HG03378 (cell line): ENCODE measurements at regions not wholly inside any gene's neighbourhood (a gene's known extent, or its start where the extent isn't known, plus 50 kb on each side); places are given as distances from the start of the nearest gene placed in this dataset.

Experiments
- ATAC-seq: cut with Tn5 transposase; IDR thresholded peaks from one replicate; pipeline ENCODE4 v1.9.1; 2021; ENCODE audit warnings: mild to moderate bottlenecking, moderate library complexity; ENCODE audit not compliant: unreplicated experiment

DNA sequence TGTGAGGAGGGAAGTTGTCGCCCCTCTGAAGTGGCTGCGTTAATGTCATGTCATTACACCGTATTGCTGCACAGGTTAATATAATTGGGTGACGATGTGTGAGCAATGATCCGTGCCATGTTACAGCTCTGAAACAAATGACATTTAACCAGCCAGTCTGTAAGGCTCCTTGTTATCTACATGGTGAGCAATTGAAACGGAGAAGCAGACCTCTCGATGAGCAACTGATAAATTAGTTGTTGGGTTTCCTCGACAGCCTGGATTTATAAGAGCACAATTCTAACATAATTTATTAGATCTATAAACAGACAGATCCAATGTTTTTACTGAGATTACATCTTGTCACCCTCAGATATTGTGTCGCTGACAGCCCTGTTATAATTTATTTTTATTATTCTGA, 49.9 kb upstream of the MAFB start:
- no peak for ATAC-seq

DNA sequence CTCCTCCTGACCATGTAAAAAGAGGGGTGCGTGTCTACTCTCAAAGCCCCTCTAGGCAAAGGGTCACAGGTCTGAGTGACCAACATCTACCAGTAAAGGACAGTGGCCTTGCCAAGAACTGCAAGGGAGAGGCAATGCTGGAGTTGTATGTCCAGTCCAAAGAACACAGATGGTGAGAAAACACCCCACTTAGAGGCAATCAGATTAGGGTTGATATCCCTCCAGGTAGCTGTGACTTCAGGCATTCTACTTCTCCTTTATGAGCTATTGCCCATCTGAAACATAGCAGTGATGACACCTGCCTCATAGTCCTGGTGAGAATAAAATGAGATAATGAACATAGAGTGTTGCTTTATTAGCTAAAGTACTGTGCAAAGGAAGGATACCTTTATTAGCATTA, 50.8 kb upstream of the MAFB start:
- ATAC-seq = no peak

DNA sequence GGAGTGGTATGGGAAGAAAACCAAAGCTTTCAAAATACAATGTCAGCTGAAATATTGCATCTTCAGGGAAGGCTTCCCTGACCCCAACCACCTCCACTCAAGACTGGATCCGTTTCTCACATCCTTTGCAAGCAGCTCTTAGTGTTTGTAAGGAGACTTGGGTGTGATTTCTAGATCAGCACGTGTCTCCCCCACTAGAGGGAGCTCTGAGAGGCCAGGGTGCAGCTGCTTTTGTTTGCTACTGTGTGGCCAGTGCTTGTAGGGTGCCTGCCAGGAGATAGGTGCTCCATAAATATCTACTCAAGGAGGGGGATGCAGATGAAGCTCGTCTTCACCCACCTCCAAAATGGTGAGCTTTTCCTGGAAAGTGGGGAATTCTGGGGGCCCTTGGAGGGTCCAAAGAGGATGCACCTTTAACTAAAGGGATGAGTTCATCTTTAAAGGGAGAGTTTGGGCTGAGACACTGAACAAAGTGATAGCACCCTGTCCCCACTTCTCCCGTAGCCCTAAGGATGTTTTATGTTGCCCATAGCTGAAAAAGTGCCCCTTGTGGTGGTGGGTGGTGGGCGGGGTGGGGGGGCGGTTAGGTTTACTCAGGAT, 52.6 kb upstream of the MAFB start:
- ATAC-seq = no peak

DNA sequence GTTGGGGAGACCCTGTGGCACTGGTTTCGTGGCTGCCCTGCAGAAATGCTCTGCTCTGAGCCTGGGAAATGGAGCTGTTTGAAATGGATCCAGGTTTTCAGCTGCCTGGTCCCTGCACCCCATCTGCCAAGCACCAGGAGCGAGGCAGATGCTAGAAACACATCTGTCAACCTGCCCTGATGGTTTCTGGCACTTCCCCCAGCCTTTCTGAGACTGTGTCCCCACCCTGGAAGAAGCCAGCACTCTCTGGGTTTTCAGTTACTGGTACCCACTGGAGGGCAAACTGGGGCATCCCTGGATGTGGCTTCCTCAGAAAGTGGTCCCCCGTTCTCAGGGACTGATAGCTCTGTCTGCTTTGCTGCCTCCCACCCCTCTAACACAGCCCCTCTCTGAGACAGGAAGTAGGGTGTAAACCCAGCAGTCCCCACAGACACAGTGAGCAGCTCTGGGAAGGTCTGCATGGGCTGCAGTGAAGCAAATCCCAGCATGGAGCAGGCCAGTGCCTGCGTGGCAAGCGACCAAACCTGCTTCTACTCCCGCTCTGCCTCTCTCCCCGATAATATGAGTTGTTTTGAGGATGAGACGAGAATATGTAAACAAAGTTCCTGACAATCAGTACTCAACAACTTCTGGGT, 54.2 kb upstream of the MAFB start:
- no peak for ATAC-seq

DNA sequence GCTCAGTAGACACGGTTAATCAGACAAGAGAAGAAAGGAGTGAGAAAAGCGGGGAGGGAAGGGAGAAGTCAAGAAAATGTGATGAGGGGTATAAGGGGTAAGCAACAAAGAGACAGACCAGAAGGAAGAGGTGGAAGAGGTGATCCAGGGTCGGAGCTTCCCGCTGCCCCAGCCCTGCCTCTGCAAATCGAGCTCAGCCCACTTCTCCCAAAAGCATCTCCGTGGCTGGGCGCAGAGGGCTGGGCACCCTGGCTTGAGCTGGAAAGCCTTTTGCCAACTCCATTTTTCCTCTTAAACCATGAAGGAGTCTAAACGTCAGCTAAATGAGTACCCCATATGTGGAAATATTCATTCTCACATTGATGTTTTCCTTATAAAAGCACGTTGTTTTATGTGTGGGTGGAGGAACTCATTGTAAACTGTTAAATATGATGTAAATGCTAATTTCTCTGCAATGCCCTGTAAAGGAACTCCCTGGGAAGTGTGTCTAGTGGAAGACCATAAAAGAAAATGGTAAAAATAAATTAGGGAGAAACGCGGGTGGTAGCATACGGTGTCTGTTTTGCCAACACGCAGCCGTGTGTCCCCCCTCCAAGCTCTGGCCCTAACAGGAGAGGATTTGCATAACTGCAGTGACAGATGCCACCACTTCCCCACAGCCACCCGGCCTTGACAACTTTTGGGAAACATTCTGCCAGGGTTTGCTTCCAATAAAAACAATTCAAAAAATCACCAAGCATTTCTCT, 55.2 kb upstream of the MAFB start:
- no peak for ATAC-seq

DNA sequence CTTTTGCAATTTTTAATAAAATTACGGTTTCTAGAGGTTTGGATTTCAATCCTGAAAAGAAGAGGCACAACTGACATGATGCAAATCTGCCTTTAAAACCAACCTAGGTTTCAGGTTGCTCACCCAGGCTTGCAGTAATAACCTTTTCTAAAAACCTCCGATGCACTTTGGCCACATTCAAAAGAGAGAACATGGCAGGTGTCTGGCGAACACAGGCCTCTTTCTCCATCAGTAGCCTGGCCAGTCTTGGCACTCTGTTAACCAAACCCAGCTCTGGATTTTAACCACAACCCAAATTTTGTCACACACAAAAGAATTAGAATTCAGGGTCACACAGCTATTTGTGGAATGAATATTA, 55.8 kb upstream of the MAFB start:
- no peak for ATAC-seq

DNA sequence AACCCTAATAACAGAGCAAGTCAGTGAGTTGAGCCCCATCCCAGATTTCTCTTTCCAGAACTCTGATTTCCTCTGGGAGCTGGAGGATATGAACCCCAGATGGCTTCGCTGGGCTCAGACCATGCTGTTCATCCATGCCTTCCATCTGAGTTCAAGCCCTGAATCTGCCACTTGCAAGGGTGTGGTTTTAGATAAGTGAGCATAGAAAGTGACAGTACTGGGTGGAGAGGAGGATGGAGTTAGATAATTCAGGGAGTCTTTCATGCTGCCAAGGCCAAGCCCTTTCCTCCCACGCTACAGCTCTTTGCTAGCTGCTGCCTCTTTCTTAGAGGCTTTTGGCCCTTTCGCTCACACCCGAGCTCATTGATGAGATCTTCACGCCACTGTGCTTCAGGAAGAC, 57.2 kb upstream of the MAFB start:
- no peak for ATAC-seq

DNA sequence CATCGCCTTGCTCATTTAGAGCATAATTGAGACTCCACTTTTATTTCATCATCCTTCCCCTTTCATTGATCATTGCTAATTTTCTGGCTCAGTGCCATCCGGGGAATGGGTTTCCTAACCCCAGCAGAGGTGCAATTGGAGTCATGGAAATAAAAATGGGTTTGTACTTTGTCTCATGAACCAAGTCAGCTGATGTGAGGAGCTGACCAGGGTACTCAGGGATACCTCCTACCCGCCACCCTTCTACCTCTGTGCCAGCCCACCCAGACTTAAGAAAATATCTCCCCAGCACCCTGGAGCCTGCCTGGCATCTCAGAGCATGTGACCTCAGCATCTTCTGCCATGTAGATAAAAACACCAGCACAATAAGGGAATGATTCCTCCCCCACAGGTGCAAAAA, 59.1 kb upstream of the MAFB start:
- ATAC-seq = no peak

DNA sequence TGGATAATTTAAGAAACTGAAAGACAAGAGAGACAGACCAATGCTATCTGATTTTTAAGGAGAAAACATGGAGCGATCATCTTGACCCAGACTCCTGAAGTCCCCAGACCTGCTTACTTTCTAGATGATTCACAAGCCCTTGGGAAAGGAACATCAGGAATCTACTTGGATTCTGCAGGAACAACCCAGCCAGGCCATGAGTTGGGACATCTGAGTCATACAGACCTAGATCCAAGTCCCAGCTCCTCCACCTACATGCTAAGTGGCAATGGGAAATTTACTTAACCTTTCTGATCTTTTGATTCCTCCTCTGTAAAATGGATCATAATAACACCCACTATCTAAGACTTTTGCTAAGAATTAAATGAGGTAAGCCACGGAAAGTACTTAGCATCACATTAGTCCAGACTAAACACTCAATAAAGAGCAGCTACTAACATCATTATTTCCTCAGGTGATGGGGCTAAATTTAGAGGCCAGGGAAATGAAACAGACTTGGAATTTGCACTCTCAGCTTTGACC, 61.0 kb upstream of the MAFB start:
- ATAC-seq = no peak

DNA sequence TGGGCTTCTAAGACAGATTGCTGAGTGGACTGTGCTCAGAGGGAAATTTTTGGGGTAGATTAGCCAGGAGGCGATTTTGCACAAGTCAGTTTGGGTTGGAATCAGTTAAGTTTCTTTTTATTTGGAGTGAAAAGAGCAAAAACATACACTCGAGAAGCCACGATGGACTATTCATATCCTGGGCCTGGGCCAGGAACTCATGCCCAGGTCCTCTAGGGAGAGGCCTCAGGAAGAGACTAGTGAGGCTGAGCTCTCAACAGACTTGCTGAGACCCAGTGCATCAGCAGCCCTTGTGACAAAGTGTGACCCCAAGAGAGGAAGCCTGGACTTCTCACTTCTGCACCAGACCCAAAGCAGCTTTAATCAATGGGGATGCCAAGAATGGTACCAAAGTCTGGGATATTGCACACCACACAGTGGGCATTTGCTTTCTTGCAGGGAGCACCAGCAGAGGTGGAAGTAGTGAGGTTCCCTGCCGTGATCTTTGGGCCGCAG, 61.6 kb upstream of the MAFB start:
- ATAC-seq = no peak

DNA sequence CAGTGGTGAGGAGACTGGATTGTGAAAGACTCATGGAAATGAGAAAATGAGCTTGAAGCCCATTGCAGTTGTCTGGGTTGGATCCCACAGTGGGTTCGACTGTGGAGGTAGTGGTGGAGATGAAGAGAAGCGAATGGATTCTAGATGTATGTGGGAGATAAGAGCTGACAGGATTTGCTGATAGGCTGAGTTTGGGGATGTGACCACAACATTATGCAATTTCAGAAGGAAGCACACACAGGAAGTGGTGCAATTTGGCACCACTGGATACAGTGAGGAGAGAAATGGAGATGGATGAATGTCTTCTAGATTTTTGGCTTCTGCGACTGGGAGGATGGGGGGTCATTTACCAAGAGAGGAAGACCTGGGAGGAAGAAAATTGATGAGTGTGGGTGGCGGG, 64.4 kb upstream of the MAFB start:
- ATAC-seq = no peak

DNA sequence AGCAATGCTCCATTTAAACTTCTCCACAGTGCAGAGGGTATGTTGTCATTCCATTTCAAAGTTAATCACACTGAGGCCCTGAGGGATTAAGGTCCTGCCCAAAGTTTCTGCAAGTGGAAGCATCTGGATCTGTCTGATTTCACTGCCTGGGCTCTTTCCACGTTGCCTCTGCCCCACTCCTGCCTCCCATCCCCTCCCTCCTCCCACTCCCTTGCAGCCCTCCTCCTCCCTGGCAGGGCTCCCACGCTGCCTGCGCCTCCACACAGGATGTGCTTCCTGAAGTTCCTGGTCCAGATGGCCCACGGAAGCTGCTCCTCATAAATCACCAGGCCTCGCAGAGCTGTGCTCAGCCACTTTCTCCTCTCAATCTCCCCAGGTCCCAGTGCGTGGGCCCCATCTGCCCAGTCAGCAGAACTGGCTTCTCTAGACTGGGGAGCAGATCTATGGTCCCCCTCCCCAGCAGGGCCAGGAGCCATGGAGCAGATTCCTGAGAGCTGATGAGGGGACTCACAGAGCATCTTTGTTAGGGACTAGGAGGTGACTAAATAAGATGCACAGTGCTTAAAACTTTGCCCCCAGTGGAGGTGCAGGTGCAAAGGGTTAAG, 65.4 kb upstream of the MAFB start:
- ATAC-seq = no peak

DNA sequence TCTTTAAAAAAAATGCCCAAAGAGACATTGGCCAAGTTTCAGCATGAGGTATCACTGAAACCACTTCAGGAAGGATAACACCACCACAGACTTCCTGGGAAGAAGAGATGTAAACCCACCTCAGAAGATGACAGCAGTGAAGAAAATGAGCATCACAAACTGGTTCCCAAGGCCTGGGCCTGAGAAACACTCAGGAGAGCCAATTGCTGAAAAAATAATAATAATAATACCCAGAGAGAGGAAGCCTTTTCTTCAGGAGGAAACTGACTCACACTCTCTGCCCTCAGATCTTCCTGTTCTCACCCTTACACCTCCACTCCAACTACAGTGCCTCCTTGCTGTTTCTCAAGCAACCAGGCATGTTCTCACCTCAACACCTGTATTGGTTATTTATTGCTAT, 68.1 kb upstream of the MAFB start:
- no peak for ATAC-seq

DNA sequence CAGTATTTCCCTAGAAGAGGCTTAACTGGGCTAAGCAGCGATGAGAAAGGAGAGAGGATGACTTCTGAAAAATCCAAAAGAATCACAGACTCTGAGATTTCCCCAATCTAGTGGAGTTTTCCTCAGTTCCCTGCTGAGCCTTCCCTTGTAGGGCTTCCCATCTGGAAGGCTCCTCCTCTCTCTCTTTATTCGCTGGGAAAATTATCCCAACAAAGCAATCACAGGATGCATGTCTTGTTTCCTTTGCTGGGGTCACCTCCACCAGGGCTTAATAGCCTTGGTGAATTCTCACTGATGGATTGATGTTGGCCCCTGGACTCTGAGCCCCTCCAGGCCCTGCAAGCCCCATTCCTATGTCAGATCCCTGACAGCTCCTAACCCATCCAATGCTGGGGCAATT, 69.8 kb upstream of the MAFB start:
- no peak for ATAC-seq

DNA sequence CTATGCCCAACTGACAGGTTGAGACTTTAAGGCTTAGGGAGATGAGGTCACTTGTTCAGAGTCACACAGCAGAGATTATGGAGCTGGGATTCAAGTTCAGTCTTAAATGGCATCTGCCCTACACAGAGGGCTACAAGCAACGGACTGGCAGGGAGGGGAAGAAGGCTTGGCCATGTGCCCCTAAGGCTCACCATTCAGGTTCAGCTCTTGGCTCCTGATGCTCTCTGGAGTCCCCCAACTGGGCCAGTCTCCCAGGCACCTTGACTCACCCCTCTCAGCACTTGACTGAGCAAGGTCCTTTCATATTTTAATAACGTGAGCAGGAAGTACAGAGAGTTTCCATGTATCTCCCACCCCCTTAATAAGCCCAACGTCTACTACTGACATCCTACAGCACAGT, 71.4 kb upstream of the MAFB start:
- ATAC-seq = no peak

DNA sequence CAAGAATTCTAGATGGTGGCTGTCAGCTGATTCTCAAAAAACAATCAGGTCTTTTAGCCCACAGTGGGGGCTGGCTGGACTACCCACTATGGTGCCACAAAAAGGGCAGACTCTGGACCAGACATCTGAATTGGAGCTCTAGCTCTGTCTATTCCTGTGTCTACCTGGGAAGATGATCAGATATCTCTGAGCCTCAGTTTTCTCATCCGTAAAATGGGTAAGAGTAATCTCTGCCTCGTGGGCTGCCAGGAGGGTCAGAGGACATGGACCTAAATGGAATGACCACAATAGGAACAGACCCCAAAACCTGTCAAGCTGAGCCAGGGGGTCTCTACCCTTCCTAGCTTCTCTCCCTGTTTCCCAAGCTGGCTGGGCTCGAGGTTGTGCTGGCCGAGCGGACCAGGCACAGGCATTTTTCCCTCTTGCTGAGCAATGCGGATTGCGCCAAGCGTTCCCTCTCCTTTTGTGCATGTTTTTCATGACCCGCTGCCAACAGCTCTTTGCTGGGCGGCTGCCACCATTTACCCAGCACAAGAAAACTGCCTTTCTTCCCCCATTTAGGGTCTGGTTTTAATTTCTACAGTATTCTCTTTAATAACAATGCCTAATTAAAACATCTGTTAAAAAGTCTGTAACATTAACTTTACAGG, 74.7 kb upstream of the MAFB start:
- ATAC-seq = no peak

DNA sequence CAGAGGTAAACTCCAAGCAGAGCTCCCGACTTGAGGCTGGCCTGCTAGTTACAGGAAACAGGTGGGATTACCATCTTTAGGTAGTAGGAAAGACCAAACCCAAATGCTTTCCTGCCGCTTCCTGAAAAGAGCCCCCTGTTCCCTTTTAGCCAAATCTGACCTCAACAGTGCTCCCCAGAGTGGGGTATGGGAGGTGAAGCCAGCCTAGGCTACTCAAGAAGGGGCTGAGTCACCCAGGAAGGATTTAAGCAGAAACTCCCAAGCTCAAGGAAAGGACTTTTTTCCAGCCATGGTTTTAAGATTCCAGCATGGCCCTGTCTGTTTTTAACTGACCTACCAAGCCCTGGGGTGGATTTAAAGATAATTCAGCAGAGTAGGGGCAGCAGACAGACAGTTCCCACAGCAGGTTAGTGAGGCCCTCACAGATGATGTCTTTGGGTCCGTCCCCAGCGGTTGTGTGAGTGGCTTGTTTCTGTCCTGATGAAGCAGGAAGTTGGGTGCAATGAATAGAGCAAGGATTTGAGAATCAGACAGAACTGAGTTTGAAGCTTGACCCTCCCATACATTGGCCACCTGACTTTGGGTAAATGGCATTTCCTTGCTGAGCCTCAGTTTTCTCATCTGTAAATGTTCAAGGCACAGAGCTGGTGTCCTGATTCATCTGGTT, 76.9 kb upstream of the MAFB start:
- no peak for ATAC-seq

DNA sequence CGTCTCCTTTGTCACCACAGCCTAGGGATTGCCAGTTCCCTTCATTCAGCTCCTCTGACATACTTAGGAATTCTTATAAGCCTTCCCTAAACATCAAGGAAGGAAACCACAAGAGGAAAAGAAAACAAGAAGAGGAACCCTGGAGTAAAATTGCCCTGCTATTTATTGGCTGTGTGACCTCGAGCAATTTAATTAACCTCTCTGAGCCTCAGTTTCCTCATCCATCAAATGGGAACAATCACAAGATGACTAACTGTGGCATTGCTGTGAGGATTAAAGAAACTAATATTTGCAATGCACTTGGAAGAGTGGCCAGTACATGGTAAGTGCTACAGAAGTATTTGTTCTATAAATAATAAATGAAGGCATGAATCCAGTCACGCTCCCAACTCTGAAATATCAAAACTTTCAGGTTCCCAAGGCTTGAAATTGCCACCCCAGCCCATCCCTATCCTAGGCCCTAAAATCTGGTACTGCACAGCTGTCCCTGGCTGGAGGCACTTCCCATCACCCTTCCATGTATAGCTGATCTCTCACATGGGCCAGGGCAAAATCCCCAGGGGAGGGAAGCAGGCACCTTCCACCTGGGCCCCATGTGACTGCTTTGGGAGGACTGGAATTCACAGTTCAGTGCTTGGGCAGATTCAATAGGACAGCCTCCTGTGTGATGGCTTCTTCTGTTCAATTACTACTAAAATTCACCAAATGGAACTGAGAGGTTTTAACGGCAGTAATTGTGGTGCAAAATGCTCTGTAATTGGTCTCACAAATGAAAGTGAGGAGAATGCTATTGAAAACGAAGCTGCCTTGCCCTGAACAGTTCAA, 78.0 kb upstream of the MAFB start:
- ATAC-seq = no peak

DNA sequence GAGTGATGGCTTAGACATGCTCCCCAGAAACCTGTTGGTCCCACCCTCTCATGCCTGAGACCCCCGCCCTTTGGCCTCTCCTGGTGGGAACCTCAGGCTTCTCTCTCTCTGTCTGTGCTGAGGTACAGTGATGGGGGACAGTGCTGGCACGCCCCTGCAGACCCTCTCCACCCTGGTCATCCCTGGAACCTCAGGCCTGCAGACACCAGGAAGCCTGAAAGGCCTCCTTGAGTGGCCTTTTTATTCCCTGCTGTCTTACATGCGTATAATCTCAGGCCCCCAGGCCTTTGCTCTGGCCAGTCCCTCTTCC, 78.5 kb upstream of the MAFB start:
- ATAC-seq = no peak

DNA sequence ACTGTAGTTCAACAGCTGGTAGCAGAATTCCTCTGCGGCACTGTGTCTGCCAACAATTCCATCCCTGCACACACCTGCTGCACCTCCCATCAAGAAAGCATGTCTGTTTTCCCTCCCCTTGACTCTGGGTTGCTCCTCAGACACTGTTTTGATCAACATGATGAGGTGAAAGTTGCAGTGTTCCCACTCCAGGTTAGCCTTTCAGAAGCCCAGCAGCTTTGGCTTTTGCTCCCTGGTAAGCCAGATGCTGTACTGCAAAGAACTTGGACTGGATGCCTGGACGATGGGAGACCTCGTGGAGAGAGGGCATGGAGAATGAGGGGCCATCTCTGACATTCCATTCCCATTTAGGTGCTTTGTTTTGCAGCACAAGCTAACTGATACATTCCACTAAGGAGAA, 79.1 kb upstream of the MAFB start:
- ATAC-seq = no peak
